CD4-positive, alpha-beta T cell (primary cell): ENCODE measurements at regions not wholly inside any gene's neighbourhood (a gene's known extent, or its start where the extent isn't known, plus 50 kb on each side); places are given as distances from the start of the nearest gene placed in this dataset.

Experiments
- ATAC-seq: fragments of 200-7000 bp; cut with Tn5 transposase; one replicate; pipeline ENCODE4 v1.10.0; 2022; ENCODE audit warnings: mild to moderate bottlenecking; ENCODE audit not compliant: poor library complexity
- CTCF ChIA-PET: fragments of 350-600 bp; sonication (Branson Sonifier 250); formaldehyde crosslinking; loops from one replicate; lab custom pipeline; 2021; ENCODE audit warnings: antibody characterized with exemption, inconsistent platforms; lab: Charles Lee
- POLR2A ChIA-PET: fragments of 350-600 bp; sonication (Branson Sonifier 250); formaldehyde crosslinking; loops from one replicate; lab custom pipeline; 2021; ENCODE audit warnings: antibody characterized with exemption, inconsistent platforms; lab: Charles Lee
- DNase-seq, 14 experiments: peaks; one replicate each; pipeline ENCODE4 v3.0.0-alpha.2; 2013 to 2020; ENCODE audit warnings: mixed read lengths in 2 of 14
- H3K27ac ChIP-seq, 2 donors: one replicate each; pipeline versions ENCODE4 v1.5.1 to v1.7.0; 2013; ENCODE audit warnings: low read length in 2 of 2, low read depth in 1 of 2, mild to moderate bottlenecking in 1 of 2
- H3K27me3 ChIP-seq, 2 experiments: 1 replicate in 1 of 2; 2 replicates in 1 of 2; pipeline versions ENCODE4 v1.6.1 to v1.7.0; 2013; ENCODE audit warnings: low read length in 2 of 2, control low read depth in 1 of 2, mild to moderate bottlenecking in 1 of 2, moderate library complexity in 1 of 2; ENCODE audit not compliant: insufficient read depth in 2 of 2, control insufficient read depth in 1 of 2
- H3K36me3 ChIP-seq: one replicate; pipeline ENCODE4 v1.6.1; 2013; ENCODE audit warnings: low read length, control low read depth; ENCODE audit not compliant: insufficient read depth
- H3K4me1 ChIP-seq: one replicate; pipeline ENCODE4 v1.6.1; 2013; ENCODE audit warnings: low read length, control low read depth; ENCODE audit not compliant: insufficient read depth
- H3K4me3 ChIP-seq: one replicate; pipeline ENCODE4 v1.5.1; 2013; ENCODE audit warnings: mild to moderate bottlenecking, low read length, moderate library complexity
- H3K9me3 ChIP-seq, 2 experiments: 1 replicate in 1 of 2; 2 replicates in 1 of 2; pipeline versions ENCODE4 v1.6.1 to v1.7.0; 2013; ENCODE audit warnings: low read length in 2 of 2, mild to moderate bottlenecking in 2 of 2, control low read depth in 1 of 2, moderate library complexity in 1 of 2; ENCODE audit not compliant: control insufficient read depth in 1 of 2, insufficient read depth in 1 of 2
- H3K27ac Mint-ChIP-seq: one replicate; pipeline ENCODE4 v1.8.0; 2020; ENCODE audit warnings: mixed read lengths
- H3K27me3 Mint-ChIP-seq: one replicate; pipeline ENCODE4 v1.8.0; 2021; ENCODE audit warnings: mixed read lengths
- H3K36me3 Mint-ChIP-seq: one replicate; pipeline ENCODE4 v1.8.0; 2021; ENCODE audit warnings: low read depth, mixed read lengths
- H3K4me1 Mint-ChIP-seq: one replicate; pipeline ENCODE4 v1.8.0; 2021; ENCODE audit warnings: low read depth, mixed read lengths
- H3K4me3 Mint-ChIP-seq: one replicate; pipeline ENCODE4 v1.8.0; 2020; ENCODE audit warnings: mild to moderate bottlenecking, mixed read lengths
- H3K9me3 Mint-ChIP-seq: one replicate; pipeline ENCODE4 v1.8.0; 2020; ENCODE audit warnings: mixed read lengths
- CTCF ChIP-seq: fragments of 200-600 bp; IDR thresholded peaks from one replicate; pipeline ENCODE4 v1.8.0; 2022; ENCODE audit warnings: antibody characterized with exemption, mild to moderate bottlenecking
- intact Hi-C, 2 experiments: fragments of 100-400 bp; cut with DNase I in 1 of 2; cut with micrococcal nuclease in 1 of 2; formaldehyde crosslinking; loops; one replicate each; pipeline versions ENCODE4 v1.15.1 to v1.9.0; 2023 to 2025; cut with DNase I, micrococcal nuclease

DNA sequence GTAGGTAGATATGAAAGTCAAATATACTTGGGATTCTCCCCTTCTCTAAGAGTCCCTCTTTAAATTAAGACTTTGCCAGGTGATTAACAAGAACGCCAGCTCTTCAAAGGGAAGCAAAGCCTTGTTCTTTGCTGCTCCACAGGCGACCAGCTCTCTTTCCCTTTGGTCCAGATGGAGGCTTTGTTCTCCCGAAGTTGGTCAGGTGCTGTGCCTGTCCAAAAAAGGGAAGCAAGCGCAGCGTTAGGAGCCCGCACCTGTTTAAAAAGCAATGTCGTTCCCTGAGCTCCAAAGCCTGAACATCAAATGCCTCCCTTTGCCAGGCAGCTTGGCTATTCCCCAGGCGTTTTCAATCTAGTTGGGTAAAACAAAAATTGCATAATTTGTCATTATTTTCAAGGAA lies 1913.1 kb upstream of the PIK3C3 start:
- H3K27ac ChIP-seq: no peak overlapping the region
- DNase-seq (no peak), ATAC-seq (no peak)
- H3K27me3 ChIP-seq: no peaks in the 10 kb centered on the region
- no peaks in the 10 kb centered on the region for H3K9me3 ChIP-seq
- Mint-ChIP-seq H3K27ac (no peak overlapping the region), H3K9me3 (peaks cover 23% of the 10 kb centered on the region), H3K4me1 (no peaks in the 10 kb centered on the region), H3K27me3 (no peaks in the 10 kb centered on the region), H3K36me3 (no peaks in the 10 kb centered on the region), H3K4me3 (no peak overlapping the region)
- ChIA-PET POLR2A (no interaction called here), CTCF (no interaction called here)
- H3K4me3 ChIP-seq: no peak overlapping the region
- no peaks in the 10 kb centered on the region for H3K4me1 ChIP-seq
- intact Hi-C loops: no loop called here
- no peak for TF ChIP-seq CTCF
- H3K36me3 ChIP-seq: no peaks in the 10 kb centered on the region

- intact Hi-C loops: no loop called here
- H3K27ac ChIP-seq: no peak overlapping the region
- Mint-ChIP-seq H3K9me3 (peaks cover 18% of the 10 kb centered on the region), H3K27me3 (no peaks in the 10 kb centered on the region), H3K36me3 (no peaks in the 10 kb centered on the region), H3K4me3 (no peak overlapping the region), H3K27ac (no peak overlapping the region), H3K4me1 (no peaks in the 10 kb centered on the region)
- no peak for DNase-seq
- ATAC-seq: no peak
- H3K36me3 ChIP-seq: no peaks in the 10 kb centered on the region
- no peak for TF ChIP-seq CTCF
- ChIA-PET CTCF (no interaction called here), POLR2A (no interaction called here)
- no peaks in the 10 kb centered on the region for H3K4me1 ChIP-seq
- H3K4me3 ChIP-seq: no peak overlapping the region
- H3K27me3 ChIP-seq: no peaks in the 10 kb centered on the region
- H3K9me3 ChIP-seq: no peaks in the 10 kb centered on the region
These were observed 1914.5 kb upstream of the PIK3C3 start for GRCh38 chr18:40040574-40040973.

DNA sequence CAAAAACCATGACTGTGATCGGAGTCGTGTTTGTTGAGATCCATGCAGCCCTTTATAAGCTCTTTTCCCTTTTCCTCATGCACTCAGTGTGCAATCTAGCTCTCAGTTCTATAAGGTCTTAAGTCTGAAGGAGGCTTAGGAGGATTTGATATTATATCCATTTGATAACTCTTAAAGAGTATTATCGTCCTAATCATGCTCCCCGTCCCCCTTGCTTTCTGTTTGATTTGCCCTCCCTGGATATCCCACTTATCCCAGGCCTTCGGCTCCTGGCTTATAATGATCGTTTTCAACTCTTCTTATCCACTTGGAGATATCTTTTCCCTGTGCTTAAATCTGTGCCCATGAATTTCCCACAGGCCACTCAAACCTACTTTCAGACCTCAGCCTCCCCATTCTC lies 1917.7 kb upstream of the PIK3C3 start:
- Mint-ChIP-seq H3K9me3 (peaks cover 15% of the 10 kb centered on the region), H3K36me3 (no peaks in the 10 kb centered on the region), H3K4me3 (no peak overlapping the region), H3K4me1 (no peaks in the 10 kb centered on the region), H3K27me3 (no peaks in the 10 kb centered on the region), H3K27ac (no peak overlapping the region)
- no peak overlapping the region for H3K27ac ChIP-seq
- no peaks in the 10 kb centered on the region for H3K4me1 ChIP-seq
- no peak overlapping the region for H3K4me3 ChIP-seq
- DNase-seq (no peak), ATAC-seq (no peak)
- POLR2A ChIA-PET: no interaction called here
- H3K9me3 ChIP-seq: no peaks in the 10 kb centered on the region
- intact Hi-C loops: no loop called here
- H3K27me3 ChIP-seq: no peaks in the 10 kb centered on the region
- CTCF ChIA-PET: no interaction called here
- no peaks in the 10 kb centered on the region for H3K36me3 ChIP-seq
- TF ChIP-seq CTCF: no peak
